ENCODE measurements at regions not wholly inside any gene's neighbourhood (a gene's known extent, or its start where the extent isn't known, plus 50 kb on each side); places are given as distances from the start of the nearest gene placed in this dataset.

DNA sequence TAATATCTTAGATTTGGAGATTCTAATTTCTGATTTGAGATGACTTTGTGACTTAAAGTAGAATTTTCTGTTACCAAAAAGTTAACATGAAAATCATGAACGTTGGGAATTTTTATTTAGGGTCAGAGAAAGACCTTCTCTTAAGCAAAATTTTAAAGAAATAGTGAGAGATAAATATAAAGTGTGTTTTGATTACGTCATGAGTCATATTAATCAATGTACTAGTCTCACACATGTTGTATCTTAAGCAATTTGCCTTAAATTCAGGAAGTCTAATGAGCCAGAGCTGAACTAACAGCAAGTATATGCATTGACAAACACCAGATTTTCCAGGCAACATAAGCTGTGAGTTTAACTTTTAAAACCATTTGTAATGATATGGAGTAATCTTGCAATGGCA is 765.5 kb upstream of the SORCS1 start:
- ChIA-PET POLR2A (no interaction called here), CTCF (no interaction called here)
- Mint-ChIP-seq H3K9me3 (ENCODE audit: unreplicated experiment) (no peaks in the 10 kb centered on the region), H3K4me1 (ENCODE audit: low read depth, unreplicated experiment) (no peaks in the 10 kb centered on the region), H3K4me3 (ENCODE audit: unreplicated experiment) (no peak overlapping the region), H3K36me3 (ENCODE audit: insufficient read depth, unreplicated experiment) (no peaks in the 10 kb centered on the region), H3K27me3 (ENCODE audit: insufficient read depth, unreplicated experiment) (peaks cover 6% of the 10 kb centered on the region), H3K27ac (ENCODE audit: unreplicated experiment) (no peak overlapping the region)
- TF ChIP-seq, protein P1, sequence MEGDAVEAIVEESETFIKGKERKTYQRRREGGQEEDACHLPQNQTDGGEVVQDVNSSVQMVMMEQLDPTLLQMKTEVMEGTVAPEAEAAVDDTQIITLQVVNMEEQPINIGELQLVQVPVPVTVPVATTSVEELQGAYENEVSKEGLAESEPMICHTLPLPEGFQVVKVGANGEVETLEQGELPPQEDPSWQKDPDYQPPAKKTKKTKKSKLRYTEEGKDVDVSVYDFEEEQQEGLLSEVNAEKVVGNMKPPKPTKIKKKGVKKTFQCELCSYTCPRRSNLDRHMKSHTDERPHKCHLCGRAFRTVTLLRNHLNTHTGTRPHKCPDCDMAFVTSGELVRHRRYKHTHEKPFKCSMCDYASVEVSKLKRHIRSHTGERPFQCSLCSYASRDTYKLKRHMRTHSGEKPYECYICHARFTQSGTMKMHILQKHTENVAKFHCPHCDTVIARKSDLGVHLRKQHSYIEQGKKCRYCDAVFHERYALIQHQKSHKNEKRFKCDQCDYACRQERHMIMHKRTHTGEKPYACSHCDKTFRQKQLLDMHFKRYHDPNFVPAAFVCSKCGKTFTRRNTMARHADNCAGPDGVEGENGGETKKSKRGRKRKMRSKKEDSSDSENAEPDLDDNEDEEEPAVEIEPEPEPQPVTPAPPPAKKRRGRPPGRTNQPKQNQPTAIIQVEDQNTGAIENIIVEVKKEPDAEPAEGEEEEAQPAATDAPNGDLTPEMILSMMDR (IDR thresholded peaks at IDR 0.05; ENCODE audit: insufficient read depth in 1 of 2, low read depth in 1 of 2, low read length in 1 of 2, severe bottlenecking in 1 of 2, unreplicated experiment in 1 of 2): no peak
- no TSS peak for BruUV-seq (replicated peaks)
- Histone ChIP-seq H3K9me3 (no peaks in the 10 kb centered on the region), H3K4me1 (no peaks in the 10 kb centered on the region), H3K36me3 (ENCODE audit: control insufficient read depth, insufficient read depth, low read length) (no peaks in the 10 kb centered on the region), H3K27me3 (replicated peaks; ENCODE audit: control insufficient read depth, insufficient read depth, low read length) (no peaks in the 10 kb centered on the region), H3K4me3 (ENCODE audit: low read depth, low read length) (no peak overlapping the region)
- intact Hi-C loops (cut with micrococcal nuclease; ENCODE audit: unreplicated experiment): no loop called here
- DNase-seq: no peak

DNA sequence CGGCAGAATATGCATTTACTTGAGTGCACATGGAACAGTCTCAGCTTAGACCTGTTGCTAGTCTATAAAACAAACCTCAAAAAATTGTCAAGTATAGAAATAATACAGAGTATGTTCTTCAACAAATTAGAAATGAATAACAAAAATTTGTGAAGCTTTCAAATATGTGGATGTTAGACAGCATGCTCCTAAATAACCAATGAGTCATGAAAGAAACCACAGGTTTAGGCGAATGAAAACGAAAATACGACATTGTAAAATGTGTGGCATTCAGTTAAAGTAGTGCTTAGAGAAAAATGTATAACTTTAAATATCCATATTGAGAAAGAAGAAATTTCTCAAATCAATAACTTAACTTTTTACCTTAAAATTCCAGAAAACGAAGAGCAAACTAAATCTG is 760.0 kb upstream of the SORCS1 start:
- H3K4me1 Mint-ChIP-seq (ENCODE audit: low read depth, unreplicated experiment): no peaks in the 10 kb centered on the region

DNA sequence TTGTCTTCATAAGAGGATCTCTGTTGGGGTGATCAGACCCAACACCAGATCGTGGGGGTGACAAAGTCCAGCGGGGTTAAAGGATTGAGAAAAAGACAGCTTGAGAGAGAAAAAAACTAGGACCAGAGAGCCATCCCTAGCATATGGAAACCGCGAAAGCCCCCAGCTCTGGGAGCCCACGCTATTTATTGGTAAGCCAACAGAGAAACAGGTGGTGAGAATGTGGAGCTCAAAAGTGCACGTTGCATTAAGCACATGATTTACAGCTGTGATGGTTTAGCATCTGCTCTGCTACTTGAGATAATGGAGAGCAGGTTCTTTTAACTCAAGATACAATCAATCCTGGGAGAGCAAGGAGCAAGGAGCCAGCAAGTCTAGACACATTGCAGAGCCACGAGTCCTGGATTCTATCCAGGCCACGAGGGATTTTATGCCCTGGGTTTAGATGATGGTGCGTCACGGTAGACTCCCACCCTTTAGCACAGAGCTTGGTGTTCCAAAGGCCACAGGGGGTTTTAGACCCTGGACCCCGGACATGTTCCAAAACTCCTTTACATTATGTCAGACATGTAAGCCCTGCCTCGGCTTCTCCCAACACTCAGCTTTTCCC is 755.2 kb upstream of the SORCS1 start:
- ChIA-PET POLR2A (no interaction called here), CTCF (no interaction called here)
- DNase-seq: no peak
- Histone ChIP-seq H3K36me3 (ENCODE audit: control insufficient read depth, insufficient read depth, low read length) (no peaks in the 10 kb centered on the region), H3K9me3 (no peaks in the 10 kb centered on the region), H3K4me3 (ENCODE audit: low read depth, low read length) (no peak overlapping the region), H3K27me3 (replicated peaks; ENCODE audit: control insufficient read depth, insufficient read depth, low read length) (peaks cover 2% of the 10 kb centered on the region; the same call in 1 of the 2 replicates), H3K4me1 (no peaks in the 10 kb centered on the region)
- no peak overlapping the region for H3K4me3 Mint-ChIP-seq (ENCODE audit: unreplicated experiment)
- no peaks in the 10 kb centered on the region for H3K36me3 Mint-ChIP-seq (ENCODE audit: insufficient read depth, unreplicated experiment)
- no peaks in the 10 kb centered on the region for H3K4me1 Mint-ChIP-seq (ENCODE audit: low read depth, unreplicated experiment)
- no peaks in the 10 kb centered on the region for H3K9me3 Mint-ChIP-seq (ENCODE audit: unreplicated experiment)
- no TSS peak for BruUV-seq (replicated peaks)
- TF ChIP-seq, protein P1 (IDR thresholded peaks at IDR 0.05; ENCODE audit: insufficient read depth in 1 of 2, low read depth in 1 of 2, low read length in 1 of 2, severe bottlenecking in 1 of 2, unreplicated experiment in 1 of 2): no peak
- intact Hi-C loops (cut with micrococcal nuclease; ENCODE audit: unreplicated experiment): no loop called here
- peaks cover 10% of the 10 kb centered on the region for H3K27me3 Mint-ChIP-seq (ENCODE audit: insufficient read depth, unreplicated experiment)
- no peak overlapping the region for H3K27ac Mint-ChIP-seq (ENCODE audit: unreplicated experiment)

More for the DNA sequence above, 760.0 kb upstream of the SORCS1 start:
- Histone ChIP-seq H3K9me3 (no peaks in the 10 kb centered on the region), H3K36me3 (ENCODE audit: control insufficient read depth, insufficient read depth, low read length) (no peaks in the 10 kb centered on the region), H3K27me3 (replicated peaks; ENCODE audit: control insufficient read depth, insufficient read depth, low read length) (no peaks in the 10 kb centered on the region), H3K4me3 (ENCODE audit: low read depth, low read length) (no peak overlapping the region), H3K4me1 (no peaks in the 10 kb centered on the region)
- ChIA-PET POLR2A (no interaction called here), CTCF (no interaction called here)
- Mint-ChIP-seq H3K36me3 (ENCODE audit: insufficient read depth, unreplicated experiment) (no peaks in the 10 kb centered on the region), H3K9me3 (ENCODE audit: unreplicated experiment) (no peaks in the 10 kb centered on the region), H3K4me3 (ENCODE audit: unreplicated experiment) (no peak overlapping the region), H3K27ac (ENCODE audit: unreplicated experiment) (no peak overlapping the region), H3K27me3 (ENCODE audit: insufficient read depth, unreplicated experiment) (peaks cover 6% of the 10 kb centered on the region)
- BruUV-seq (replicated peaks): no TSS peak
- TF ChIP-seq, protein P1 (IDR thresholded peaks at IDR 0.05; ENCODE audit: insufficient read depth in 1 of 2, low read depth in 1 of 2, low read length in 1 of 2, severe bottlenecking in 1 of 2, unreplicated experiment in 1 of 2): no peak
- DNase-seq: no peak
- intact Hi-C loops (cut with micrococcal nuclease; ENCODE audit: unreplicated experiment): no loop called here
